MCF 10A (cell line): ENCODE measurements at regions not wholly inside any gene's neighbourhood (a gene's known extent, or its start where the extent isn't known, plus 50 kb on each side); places are given as distances from the start of the nearest gene placed in this dataset.
"Not testable (repeated sequence)": the region's sequence is repeated elsewhere in the genome, so short reads cannot be mapped to it uniquely, and the experiment has no call there.

Experiments used
- BruUV-seq: library from RNA; stranded (reverse); fragments of 400-500 nt; replicated peaks from 2 replicates; lab custom pipeline; 2021; lab: Mats Ljungman, UMichigan
- CTCF ChIA-PET: fragments of 300-600 bp; sonication (Branson Sonifier 250); formaldehyde crosslinking; extraction: SDS; loops from one replicate; lab custom pipeline; 2021; ENCODE audit warnings: antibody characterized with exemption, inconsistent platforms; lab: Yijun Ruan, JAX
- POLR2A ChIA-PET: fragments of 300-600, 350-650 bp; sonication (Branson Sonifier 250); formaldehyde crosslinking; extraction: SDS; loops from one replicate; lab custom pipeline; 2020; ENCODE audit warnings: antibody characterized with exemption, inconsistent platforms; lab: Yijun Ruan, JAX
- DNase-seq: peaks from one replicate; pipeline ENCODE4 v3.0.0-alpha.2; 2018; ENCODE audit not compliant: unreplicated experiment
- H3K27ac Mint-ChIP-seq: one replicate; pipeline ENCODE4 v1.8.0; 2022; ENCODE audit warnings: mild to moderate bottlenecking, low read depth, mixed read lengths; ENCODE audit not compliant: unreplicated experiment
- H3K27me3 Mint-ChIP-seq: one replicate; pipeline ENCODE4 v1.8.0; 2022; ENCODE audit warnings: mixed read lengths; ENCODE audit not compliant: insufficient read depth, unreplicated experiment
- H3K36me3 Mint-ChIP-seq: one replicate; pipeline ENCODE4 v1.8.0; 2022; ENCODE audit warnings: mild to moderate bottlenecking, moderate library complexity, mixed read lengths; ENCODE audit not compliant: insufficient read depth, unreplicated experiment
- H3K4me1 Mint-ChIP-seq: one replicate; pipeline ENCODE4 v1.8.0; 2022; ENCODE audit warnings: mixed read lengths; ENCODE audit not compliant: insufficient read depth, unreplicated experiment
- H3K4me3 Mint-ChIP-seq: one replicate; pipeline ENCODE4 v1.8.0; 2022; ENCODE audit warnings: mild to moderate bottlenecking, moderate library complexity, mixed read lengths; ENCODE audit not compliant: unreplicated experiment
- H3K9me3 Mint-ChIP-seq: one replicate; pipeline ENCODE4 v1.8.0; 2022; ENCODE audit warnings: mixed read lengths; ENCODE audit not compliant: unreplicated experiment
- intact Hi-C: fragments of 100-400 bp; cut with micrococcal nuclease; formaldehyde crosslinking; loops from 2 replicates; pipeline ENCODE4 v1.14.1; 2022

- H3K27ac Mint-ChIP-seq, result peak overlapping the region; percentile 57
- H3K27me3 Mint-ChIP-seq, H3K9me3 Mint-ChIP-seq, intact Hi-C loops, H3K36me3 Mint-ChIP-seq, CTCF ChIA-PET, BruUV-seq, POLR2A ChIA-PET, DNase-seq: not testable (repeated sequence)
- peaks cover 13% of the 10 kb centered on the region for H3K4me1 Mint-ChIP-seq
- peak overlapping the region; percentile 39 for H3K4me3 Mint-ChIP-seq
Measured at GRCh38 chr2:87485455-87485854, 262.4 kb upstream of the PLGLB2 start.

- BruUV-seq, H3K9me3 Mint-ChIP-seq, H3K36me3 Mint-ChIP-seq, H3K27me3 Mint-ChIP-seq, CTCF ChIA-PET, intact Hi-C loops, POLR2A ChIA-PET, DNase-seq: not testable (repeated sequence)
- H3K4me1 Mint-ChIP-seq, result peaks cover 13% of the 10 kb centered on the region
- peak overlapping the region; percentile 57 for H3K27ac Mint-ChIP-seq
- H3K4me3 Mint-ChIP-seq, result peak overlapping the region; percentile 39
Measured at GRCh38 chr2:87485884-87486283, 262.0 kb upstream of the PLGLB2 start.

DNA sequence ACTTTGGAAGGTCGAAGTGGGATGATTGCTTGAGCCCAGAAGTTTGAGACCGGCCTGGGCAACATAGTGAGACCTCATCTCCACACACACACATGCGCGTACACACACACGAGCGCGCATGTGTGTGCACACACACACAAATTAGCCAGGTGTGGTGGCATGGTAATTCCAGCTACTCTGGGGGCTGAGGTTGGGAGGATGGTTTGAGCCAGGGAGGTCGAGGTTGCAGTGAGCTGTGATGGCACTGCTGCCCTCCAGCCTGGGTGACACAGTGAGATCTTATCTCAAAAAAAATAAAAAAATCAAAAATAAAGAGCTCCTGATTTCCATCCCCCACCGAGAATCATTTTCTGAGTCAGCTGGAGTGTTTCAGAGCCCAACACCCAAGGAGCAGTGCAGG is 261.5 kb upstream of the PLGLB2 start:
- H3K4me3 Mint-ChIP-seq, H3K36me3 Mint-ChIP-seq, DNase-seq, intact Hi-C loops, H3K27me3 Mint-ChIP-seq, POLR2A ChIA-PET, H3K9me3 Mint-ChIP-seq, BruUV-seq, CTCF ChIA-PET: not testable (repeated sequence)
- peaks cover 13% of the 10 kb centered on the region for H3K4me1 Mint-ChIP-seq
- H3K27ac Mint-ChIP-seq, result peak overlapping the region; percentile 35

- H3K27me3 Mint-ChIP-seq, DNase-seq, H3K9me3 Mint-ChIP-seq, POLR2A ChIA-PET, H3K4me3 Mint-ChIP-seq, H3K36me3 Mint-ChIP-seq, H3K4me1 Mint-ChIP-seq, H3K27ac Mint-ChIP-seq, BruUV-seq, CTCF ChIA-PET, intact Hi-C loops: not testable (repeated sequence)
Measured at GRCh38 chr2:87488021-87488420, 259.9 kb upstream of the PLGLB2 start.

DNA sequence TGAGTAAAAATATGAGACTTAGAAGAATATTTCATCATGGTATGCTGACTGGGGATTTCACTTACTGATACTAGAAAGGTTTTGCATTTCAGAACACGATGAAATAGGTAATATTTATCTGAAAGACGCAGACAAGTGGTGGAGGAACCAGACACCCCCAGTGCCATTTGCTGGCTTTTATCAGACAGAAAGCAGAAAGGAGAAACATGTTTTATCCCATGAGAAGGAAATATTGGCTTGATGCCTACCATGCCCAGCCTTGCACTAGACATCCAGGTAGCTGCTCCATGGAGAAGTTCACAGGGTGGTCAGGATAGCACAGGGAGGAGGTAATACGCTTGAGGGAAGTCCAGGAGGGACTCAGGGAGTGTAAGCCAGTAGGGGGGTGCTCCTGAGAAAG is 258.9 kb upstream of the PLGLB2 start:
- H3K27me3 Mint-ChIP-seq, POLR2A ChIA-PET, intact Hi-C loops, H3K9me3 Mint-ChIP-seq, BruUV-seq, CTCF ChIA-PET, H3K4me3 Mint-ChIP-seq, H3K36me3 Mint-ChIP-seq, DNase-seq, H3K4me1 Mint-ChIP-seq: not testable (repeated sequence)
- H3K27ac Mint-ChIP-seq, result peak overlapping the region; percentile 78

DNA sequence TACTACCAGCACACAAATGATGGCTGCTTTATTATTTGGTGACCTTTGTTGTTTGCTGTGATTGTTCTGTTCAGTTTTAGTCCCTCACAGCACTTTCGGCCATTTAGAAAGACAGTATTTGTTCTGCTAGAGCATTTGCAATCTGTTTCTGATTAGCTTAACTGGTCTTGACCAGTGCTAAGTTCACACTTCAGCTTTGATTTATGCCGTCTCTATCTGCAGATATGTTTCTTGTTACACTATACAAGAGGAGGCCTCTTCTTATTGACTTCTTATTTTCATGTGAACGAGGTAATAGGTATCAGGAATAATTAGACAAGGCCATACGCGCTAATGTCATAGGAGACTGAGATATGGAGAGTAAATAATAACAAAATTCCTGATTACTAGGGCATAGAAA is 253.0 kb upstream of the PLGLB2 start:
- not testable (repeated sequence) for H3K27me3 Mint-ChIP-seq
- H3K27ac Mint-ChIP-seq, result peak overlapping the region; percentile 82

GRCh38 chr2:87495455-87495854 is 252.4 kb upstream of the PLGLB2 start:
- H3K36me3 Mint-ChIP-seq, H3K9me3 Mint-ChIP-seq, intact Hi-C loops, POLR2A ChIA-PET, H3K4me3 Mint-ChIP-seq, H3K4me1 Mint-ChIP-seq, BruUV-seq, H3K27me3 Mint-ChIP-seq: not testable (repeated sequence)
- peak overlapping the region; percentile 82 for H3K27ac Mint-ChIP-seq
- CTCF ChIA-PET, result interaction anchor here (0.6 kb wide), 1 partner anchor 653 kb away, joined by 5 read pairs; no protein-coding TSS in a partner anchor
- DNase-seq, result peak; percentile 15

More for the DNA sequence above, 253.0 kb upstream of the PLGLB2 start:
- H3K4me3 Mint-ChIP-seq, H3K36me3 Mint-ChIP-seq, H3K4me1 Mint-ChIP-seq, intact Hi-C loops, CTCF ChIA-PET, POLR2A ChIA-PET, BruUV-seq, DNase-seq, H3K9me3 Mint-ChIP-seq: not testable (repeated sequence)
